22Rv1 (cell line): ENCODE measurements at regions not wholly inside any gene's neighbourhood (a gene's known extent, or its start where the extent isn't known, plus 50 kb on each side); places are given as distances from the start of the nearest gene placed in this dataset.

Experiments
- ZFX ChIP-seq: fragments of 450-650 bp; IDR thresholded peaks from 2 replicates; pipeline ENCODE4 v1.6.1; 2017; ENCODE audit warnings: antibody characterized with exemption, borderline replicate concordance
- TF ChIP-seq, protein P1 (sequence below): fragments of 450-650 bp; IDR thresholded peaks from 2 replicates; pipeline ENCODE4 v1.5.1; 2017; ENCODE audit warnings: mild to moderate bottlenecking

DNA sequence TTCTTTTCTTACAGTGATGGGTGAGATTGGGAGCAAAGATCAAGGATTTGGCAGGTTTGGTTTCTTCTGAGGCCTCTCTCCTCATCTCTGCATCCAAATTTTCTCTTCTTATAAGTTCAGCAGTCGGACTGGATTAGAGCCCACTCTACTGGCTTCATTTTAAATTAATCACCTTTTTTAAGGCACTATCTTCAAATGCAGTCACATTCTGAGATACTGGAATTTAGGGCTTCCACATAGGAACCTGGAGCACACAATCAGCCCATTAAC is 56.5 kb upstream of the PLSCR4 start:
- TF ChIP-seq, protein P1, sequence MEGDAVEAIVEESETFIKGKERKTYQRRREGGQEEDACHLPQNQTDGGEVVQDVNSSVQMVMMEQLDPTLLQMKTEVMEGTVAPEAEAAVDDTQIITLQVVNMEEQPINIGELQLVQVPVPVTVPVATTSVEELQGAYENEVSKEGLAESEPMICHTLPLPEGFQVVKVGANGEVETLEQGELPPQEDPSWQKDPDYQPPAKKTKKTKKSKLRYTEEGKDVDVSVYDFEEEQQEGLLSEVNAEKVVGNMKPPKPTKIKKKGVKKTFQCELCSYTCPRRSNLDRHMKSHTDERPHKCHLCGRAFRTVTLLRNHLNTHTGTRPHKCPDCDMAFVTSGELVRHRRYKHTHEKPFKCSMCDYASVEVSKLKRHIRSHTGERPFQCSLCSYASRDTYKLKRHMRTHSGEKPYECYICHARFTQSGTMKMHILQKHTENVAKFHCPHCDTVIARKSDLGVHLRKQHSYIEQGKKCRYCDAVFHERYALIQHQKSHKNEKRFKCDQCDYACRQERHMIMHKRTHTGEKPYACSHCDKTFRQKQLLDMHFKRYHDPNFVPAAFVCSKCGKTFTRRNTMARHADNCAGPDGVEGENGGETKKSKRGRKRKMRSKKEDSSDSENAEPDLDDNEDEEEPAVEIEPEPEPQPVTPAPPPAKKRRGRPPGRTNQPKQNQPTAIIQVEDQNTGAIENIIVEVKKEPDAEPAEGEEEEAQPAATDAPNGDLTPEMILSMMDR, result no peak
- no peak for TF ChIP-seq ZFX
